ENCODE measurements at regions not wholly inside any gene's neighbourhood (a gene's known extent, or its start where the extent isn't known, plus 50 kb on each side); places are given as distances from the start of the nearest gene placed in this dataset.

GRCh38 chr6:101286146-101286545 lies 107.4 kb upstream of the GRIK2 start:
- no peaks in the 10 kb centered on the region for H3K36me3 ChIP-seq (ENCODE audit: control insufficient read depth, insufficient read depth, low read length)
- DNase-seq (ENCODE audit: low read depth) (no peak), FAIRE-seq (no peak)
- no peaks in the 10 kb centered on the region for H3K27me3 ChIP-seq (ENCODE audit: control insufficient read depth, insufficient read depth, low read length)
- TF ChIP-seq CTCF (IDR thresholded peaks at IDR 0.05; ENCODE audit: insufficient read depth, low read length, severe bottlenecking) = no peak
- no peak overlapping the region for H3K4me3 ChIP-seq (ENCODE audit: low read depth, low read length)

GRCh38 chr6:101290346-101290745 lies 103.2 kb upstream of the GRIK2 start:
- FAIRE-seq = peak; percentile 86
- TF ChIP-seq CTCF (IDR thresholded peaks at IDR 0.05; ENCODE audit: insufficient read depth, low read length, severe bottlenecking) = no peak
- no peak overlapping the region for H3K4me3 ChIP-seq (ENCODE audit: low read depth, low read length)
- no peaks in the 10 kb centered on the region for H3K27me3 ChIP-seq (ENCODE audit: control insufficient read depth, insufficient read depth, low read length)
- no peaks in the 10 kb centered on the region for H3K36me3 ChIP-seq (ENCODE audit: control insufficient read depth, insufficient read depth, low read length)
- no peak for DNase-seq (ENCODE audit: low read depth)

GRCh38 chr6:101294051-101294638 lies 99.4 kb upstream of the GRIK2 start:
- DNase-seq (ENCODE audit: low read depth) (peak; percentile 24), FAIRE-seq (no peak)
- Histone ChIP-seq H3K27me3 (ENCODE audit: control insufficient read depth, insufficient read depth, low read length) (no peaks in the 10 kb centered on the region), H3K4me3 (ENCODE audit: low read depth, low read length) (no peak overlapping the region), H3K36me3 (ENCODE audit: control insufficient read depth, insufficient read depth, low read length) (no peaks in the 10 kb centered on the region)
- no peak for TF ChIP-seq CTCF (IDR thresholded peaks at IDR 0.05; ENCODE audit: insufficient read depth, low read length, severe bottlenecking)

- FAIRE-seq (no peak), DNase-seq (ENCODE audit: low read depth) (peak; percentile 88)
- no peaks in the 10 kb centered on the region for H3K36me3 ChIP-seq (ENCODE audit: control insufficient read depth, insufficient read depth, low read length)
- H3K27me3 ChIP-seq (ENCODE audit: control insufficient read depth, insufficient read depth, low read length) = no peaks in the 10 kb centered on the region
- no peak for TF ChIP-seq CTCF (IDR thresholded peaks at IDR 0.05; ENCODE audit: insufficient read depth, low read length, severe bottlenecking)
- H3K4me3 ChIP-seq (ENCODE audit: low read depth, low read length) = no peak overlapping the region
These were observed 98.8 kb upstream of the GRIK2 start for GRCh38 chr6:101294676-101295075.

GRCh38 chr6:101296169-101296960 lies 97.1 kb upstream of the GRIK2 start:
- TF ChIP-seq CTCF (IDR thresholded peaks at IDR 0.05; ENCODE audit: insufficient read depth, low read length, severe bottlenecking) = no peak
- peak; percentile 35 for DNase-seq (ENCODE audit: low read depth)
- Histone ChIP-seq H3K36me3 (ENCODE audit: control insufficient read depth, insufficient read depth, low read length) (no peaks in the 10 kb centered on the region), H3K27me3 (ENCODE audit: control insufficient read depth, insufficient read depth, low read length) (no peaks in the 10 kb centered on the region), H3K4me3 (ENCODE audit: low read depth, low read length) (no peak overlapping the region)
- FAIRE-seq = no peak
